ENCODE measurements at regions not wholly inside any gene's neighbourhood (a gene's known extent, or its start where the extent isn't known, plus 50 kb on each side); places are given as distances from the start of the nearest gene placed in this dataset.

DNA sequence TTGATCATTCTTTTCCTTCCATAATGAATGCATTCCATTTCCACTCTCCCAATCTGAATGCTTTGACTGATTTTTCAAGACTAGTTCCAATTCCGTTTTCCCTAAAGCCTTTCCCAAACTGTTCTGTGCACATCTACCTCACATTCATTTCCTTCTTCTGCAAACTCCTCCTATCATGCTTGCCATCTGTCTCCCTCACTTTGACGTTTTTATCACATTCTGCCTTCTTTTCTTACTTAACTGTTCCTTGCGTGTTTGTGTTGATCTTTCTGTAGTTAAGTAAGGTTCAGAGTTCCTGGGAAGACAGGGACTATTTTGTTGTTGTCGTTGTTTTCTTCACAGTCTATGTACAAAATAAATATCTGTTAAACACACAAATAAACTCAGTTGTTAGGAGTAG, 179.0 kb downstream of the NXPE2 start:
- Histone ChIP-seq H3K4me1 (no peaks in the 10 kb centered on the region), H3K4me3 (no peak overlapping the region), H3K36me3 (replicated peaks) (no peaks in the 10 kb centered on the region), H3K9me3 (no peaks in the 10 kb centered on the region), H3K27me3 (ENCODE audit: low read depth) (no peaks in the 10 kb centered on the region)
- in situ Hi-C loops (cut with MboI; ENCODE audit: low sequenced_read_pairs) = no loop called here
- DNase-seq (ENCODE audit: low spot score in 2 of 2) = no peak

DNA sequence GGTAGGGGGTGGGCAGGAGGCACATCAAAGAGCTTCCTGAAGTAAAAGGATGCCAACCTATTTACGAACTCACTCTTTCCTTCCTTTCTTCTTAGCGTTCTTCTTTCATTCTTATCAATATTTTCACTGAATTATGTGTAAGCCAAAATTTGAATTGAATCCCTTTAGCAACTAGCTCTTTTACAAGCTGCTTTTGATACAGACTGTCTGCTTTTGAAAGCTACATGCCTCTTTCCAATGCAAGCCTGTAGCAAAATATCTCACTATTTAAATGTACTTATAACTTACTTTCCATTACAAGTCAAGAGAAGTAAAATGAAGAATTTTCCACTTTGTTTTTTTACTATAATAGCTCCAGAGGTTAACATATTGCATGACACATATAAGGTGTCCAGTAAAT, 186.6 kb downstream of the NXPE2 start:
- Histone ChIP-seq H3K36me3 (replicated peaks) (no peaks in the 10 kb centered on the region), H3K4me1 (no peaks in the 10 kb centered on the region), H3K4me3 (no peak overlapping the region), H3K27me3 (ENCODE audit: low read depth) (no peaks in the 10 kb centered on the region), H3K9me3 (no peaks in the 10 kb centered on the region)
- DNase-seq (ENCODE audit: low spot score in 2 of 2) = no peak
- in situ Hi-C loops (cut with MboI; ENCODE audit: low sequenced_read_pairs) = no loop called here

DNA sequence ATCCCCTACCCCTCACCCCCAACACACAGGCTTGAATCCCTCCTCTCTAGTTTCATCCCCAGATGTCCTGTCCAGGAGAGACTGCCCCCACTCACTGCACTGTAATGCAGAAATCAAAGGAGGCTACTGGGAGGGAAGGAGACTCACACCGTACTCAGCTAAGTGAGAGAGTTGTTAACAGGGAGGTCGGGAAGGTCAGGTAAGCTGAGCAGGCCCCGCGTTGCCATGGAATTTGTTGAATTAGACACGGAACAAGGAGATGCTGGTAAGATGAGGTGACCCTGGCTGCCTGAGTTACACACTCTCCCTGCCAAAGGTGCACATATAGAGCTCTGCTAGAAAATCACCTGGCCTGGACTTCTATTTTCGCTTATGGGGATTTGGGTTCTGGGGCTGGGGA, 197.9 kb downstream of the NXPE2 start:
- H3K4me3 ChIP-seq = no peak overlapping the region
- H3K36me3 ChIP-seq (replicated peaks) = no peaks in the 10 kb centered on the region
- no peak for DNase-seq (ENCODE audit: low spot score in 2 of 2)
- H3K27me3 ChIP-seq (ENCODE audit: low read depth) = no peaks in the 10 kb centered on the region
- H3K9me3 ChIP-seq = no peaks in the 10 kb centered on the region
- H3K4me1 ChIP-seq = no peaks in the 10 kb centered on the region
- in situ Hi-C loops (cut with MboI; ENCODE audit: low sequenced_read_pairs) = no loop called here

DNA sequence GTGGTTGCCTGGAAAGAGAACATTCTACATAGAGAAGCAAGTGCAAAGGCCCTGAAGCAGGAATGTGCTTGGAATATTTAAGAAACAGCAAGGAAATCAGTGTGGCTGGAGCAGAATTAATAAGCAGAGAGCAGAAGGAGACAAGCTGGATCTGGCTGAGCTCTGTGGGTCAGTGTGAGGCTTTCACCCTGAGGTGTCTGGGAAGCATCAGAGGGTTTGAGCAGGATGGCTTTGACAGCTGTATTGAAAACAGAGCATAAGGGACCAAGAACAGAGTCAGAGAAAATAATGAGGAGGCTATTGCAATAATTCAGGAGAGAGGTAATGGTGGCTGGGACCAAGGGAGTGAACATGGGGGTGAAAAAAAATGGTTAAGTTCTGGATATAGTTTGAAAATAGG, 199.6 kb downstream of the NXPE2 start:
- no peak for DNase-seq (ENCODE audit: low spot score in 2 of 2)
- no peaks in the 10 kb centered on the region for H3K27me3 ChIP-seq (ENCODE audit: low read depth)
- no peaks in the 10 kb centered on the region for H3K9me3 ChIP-seq
- no peaks in the 10 kb centered on the region for H3K36me3 ChIP-seq (replicated peaks)
- in situ Hi-C loops (cut with MboI; ENCODE audit: low sequenced_read_pairs) = no loop called here
- H3K4me3 ChIP-seq = no peak overlapping the region
- H3K4me1 ChIP-seq = no peaks in the 10 kb centered on the region

DNA sequence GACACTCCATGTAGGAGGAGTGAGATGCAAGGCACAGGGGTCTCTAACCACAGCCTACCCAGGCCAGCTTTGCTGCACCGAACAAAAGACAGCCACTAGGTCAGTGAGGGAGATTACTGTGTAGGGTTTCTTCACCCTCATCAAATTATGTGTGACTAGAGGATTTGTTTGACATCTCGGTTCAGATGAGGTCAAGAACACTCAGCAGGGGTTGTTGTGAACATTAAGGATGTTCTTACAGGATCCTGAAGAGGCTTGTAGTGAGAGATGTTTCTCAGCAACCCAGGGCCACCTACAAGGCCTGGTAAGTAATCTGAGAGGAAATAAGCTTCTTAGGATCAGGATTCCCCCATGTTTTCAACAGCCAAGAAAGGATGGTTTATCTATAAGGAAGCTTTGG, 202.1 kb downstream of the NXPE2 start:
- no peaks in the 10 kb centered on the region for H3K4me1 ChIP-seq
- H3K4me3 ChIP-seq = no peak overlapping the region
- in situ Hi-C loops (cut with MboI; ENCODE audit: low sequenced_read_pairs) = no loop called here
- H3K9me3 ChIP-seq = no peaks in the 10 kb centered on the region
- DNase-seq (ENCODE audit: low spot score in 2 of 2) = no peak
- H3K27me3 ChIP-seq (ENCODE audit: low read depth) = no peaks in the 10 kb centered on the region
- no peaks in the 10 kb centered on the region for H3K36me3 ChIP-seq (replicated peaks)

DNA sequence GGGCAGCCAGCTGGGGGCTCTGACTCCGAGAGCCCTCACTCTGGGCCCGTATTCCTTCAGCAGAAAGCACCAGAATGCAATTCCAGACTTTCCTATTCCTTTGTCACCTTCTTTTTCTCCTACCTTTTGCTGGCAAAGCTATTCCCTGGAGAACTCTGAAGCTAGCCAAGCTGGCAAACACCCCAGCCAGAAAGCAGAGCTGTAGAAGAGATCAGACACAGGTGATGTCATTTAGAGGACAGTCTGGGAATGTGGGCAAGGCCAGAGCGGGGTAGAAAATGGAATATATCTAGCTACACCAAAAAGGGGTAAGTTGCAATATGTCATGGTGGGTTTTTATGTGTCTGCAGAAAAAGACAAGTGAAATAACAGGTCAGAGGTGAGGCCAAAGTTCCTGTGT, 205.1 kb downstream of the NXPE2 start:
- Histone ChIP-seq H3K27me3 (ENCODE audit: low read depth) (no peaks in the 10 kb centered on the region), H3K4me3 (no peak overlapping the region), H3K36me3 (replicated peaks) (no peaks in the 10 kb centered on the region), H3K4me1 (no peaks in the 10 kb centered on the region), H3K9me3 (no peaks in the 10 kb centered on the region)
- in situ Hi-C loops (cut with MboI; ENCODE audit: low sequenced_read_pairs) = no loop called here
- no peak for DNase-seq (ENCODE audit: low spot score in 2 of 2)

DNA sequence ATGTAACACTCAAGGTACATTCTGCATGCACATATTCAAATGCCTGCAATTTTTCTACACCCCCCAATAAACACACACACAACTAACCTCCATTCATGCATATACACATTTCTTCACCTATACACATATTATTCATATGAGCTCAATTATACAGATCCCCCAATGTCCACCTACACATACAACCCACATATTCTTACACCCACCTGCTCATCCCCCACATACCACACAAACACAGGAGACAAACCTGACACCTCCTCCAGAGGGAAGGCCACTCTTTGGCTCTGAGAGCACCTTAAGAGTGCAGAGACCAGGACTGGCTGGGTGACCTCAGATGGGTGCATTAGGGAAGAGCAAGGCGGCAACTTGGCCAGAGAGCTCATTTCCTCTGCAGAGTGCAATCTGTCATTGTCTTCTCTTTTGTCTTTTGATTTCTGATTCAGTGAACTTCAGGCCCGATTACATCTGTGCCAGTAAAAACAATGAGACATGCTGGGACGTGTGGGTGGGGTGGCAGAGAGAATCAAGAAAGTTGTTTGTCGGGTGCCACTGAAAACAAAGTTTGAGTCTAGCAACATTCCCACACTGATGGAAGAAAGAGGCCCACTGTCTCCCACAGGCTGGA, 208.4 kb downstream of the NXPE2 start:
- no peaks in the 10 kb centered on the region for H3K36me3 ChIP-seq (replicated peaks)
- no peaks in the 10 kb centered on the region for H3K27me3 ChIP-seq (ENCODE audit: low read depth)
- in situ Hi-C loops (cut with MboI; ENCODE audit: low sequenced_read_pairs) = no loop called here
- no peak overlapping the region for H3K4me3 ChIP-seq
- no peaks in the 10 kb centered on the region for H3K9me3 ChIP-seq
- DNase-seq (ENCODE audit: low spot score in 2 of 2) = no peak
- no peaks in the 10 kb centered on the region for H3K4me1 ChIP-seq

DNA sequence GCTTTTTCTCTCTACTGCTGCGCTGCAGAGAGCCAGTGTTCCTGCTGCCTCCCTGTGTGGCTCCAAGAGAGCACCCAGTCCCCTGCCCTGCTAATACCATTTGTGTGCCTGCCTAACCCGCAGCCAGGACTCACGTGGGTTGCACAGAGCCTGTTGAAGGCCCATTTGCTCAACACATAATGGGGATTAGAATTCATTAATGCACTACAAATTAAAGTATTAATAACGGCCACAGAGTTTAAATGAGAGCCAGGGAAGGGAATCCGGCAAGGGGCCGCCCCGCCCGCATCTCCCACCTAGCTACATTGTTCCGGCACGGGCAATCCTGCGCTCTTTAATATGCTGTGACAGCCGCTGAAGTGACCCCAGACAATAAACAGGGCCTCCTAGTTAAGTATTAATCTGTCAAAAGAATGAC, 211.3 kb downstream of the NXPE2 start:
- Histone ChIP-seq H3K4me3 (no peak overlapping the region), H3K36me3 (replicated peaks) (no peaks in the 10 kb centered on the region), H3K4me1 (no peaks in the 10 kb centered on the region), H3K27me3 (ENCODE audit: low read depth) (no peaks in the 10 kb centered on the region), H3K9me3 (no peaks in the 10 kb centered on the region)
- DNase-seq (ENCODE audit: low spot score in 2 of 2) = no peak
- in situ Hi-C loops (cut with MboI; ENCODE audit: low sequenced_read_pairs) = no loop called here

DNA sequence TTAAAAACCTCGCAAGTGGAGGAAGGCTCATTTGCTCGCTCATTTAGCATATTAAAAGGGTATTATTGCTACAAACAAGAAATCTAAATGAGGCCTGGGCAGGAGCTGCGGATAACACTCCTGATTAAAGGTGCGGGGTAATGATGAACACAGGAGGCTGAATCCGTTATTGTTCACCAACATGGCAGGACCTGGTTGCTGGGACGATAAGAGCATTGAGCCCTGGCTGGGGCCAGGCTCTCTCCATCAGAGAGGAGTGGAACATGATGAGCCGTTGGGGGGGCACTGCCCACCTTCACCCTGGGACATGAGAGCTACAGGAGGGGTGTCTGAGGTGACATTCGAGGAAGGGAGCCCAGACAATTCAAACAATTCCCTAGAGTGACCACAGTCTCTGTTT, 211.7 kb downstream of the NXPE2 start:
- Histone ChIP-seq H3K9me3 (no peaks in the 10 kb centered on the region), H3K4me1 (no peaks in the 10 kb centered on the region), H3K4me3 (no peak overlapping the region), H3K36me3 (replicated peaks) (no peaks in the 10 kb centered on the region), H3K27me3 (ENCODE audit: low read depth) (no peaks in the 10 kb centered on the region)
- in situ Hi-C loops (cut with MboI; ENCODE audit: low sequenced_read_pairs) = no loop called here
- no peak for DNase-seq (ENCODE audit: low spot score in 2 of 2)

DNA sequence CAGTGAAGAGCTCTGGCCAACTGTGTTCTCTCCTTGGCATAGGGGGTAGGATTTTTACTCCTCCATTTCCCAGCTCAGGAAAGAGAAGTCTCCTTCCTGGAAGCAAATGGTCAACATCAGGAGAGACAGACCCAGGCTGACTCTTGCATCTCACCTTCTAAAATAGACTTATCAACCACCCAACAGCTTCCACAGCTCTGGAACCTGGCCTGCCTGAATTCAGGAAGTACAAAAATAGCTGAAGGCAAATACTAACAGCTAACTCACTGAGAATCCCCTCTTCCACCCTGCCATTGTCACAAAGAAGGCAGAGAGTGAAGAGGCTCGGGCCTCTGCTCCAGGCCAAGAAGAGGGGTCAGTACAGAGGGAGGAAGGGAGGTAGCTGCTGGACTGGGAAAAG, 213.6 kb downstream of the NXPE2 start:
- in situ Hi-C loops (cut with MboI; ENCODE audit: low sequenced_read_pairs) = no loop called here
- no peaks in the 10 kb centered on the region for H3K27me3 ChIP-seq (ENCODE audit: low read depth)
- H3K9me3 ChIP-seq = no peaks in the 10 kb centered on the region
- H3K4me3 ChIP-seq = no peak overlapping the region
- DNase-seq (ENCODE audit: low spot score in 2 of 2) = no peak
- H3K4me1 ChIP-seq = no peaks in the 10 kb centered on the region
- no peaks in the 10 kb centered on the region for H3K36me3 ChIP-seq (replicated peaks)

DNA sequence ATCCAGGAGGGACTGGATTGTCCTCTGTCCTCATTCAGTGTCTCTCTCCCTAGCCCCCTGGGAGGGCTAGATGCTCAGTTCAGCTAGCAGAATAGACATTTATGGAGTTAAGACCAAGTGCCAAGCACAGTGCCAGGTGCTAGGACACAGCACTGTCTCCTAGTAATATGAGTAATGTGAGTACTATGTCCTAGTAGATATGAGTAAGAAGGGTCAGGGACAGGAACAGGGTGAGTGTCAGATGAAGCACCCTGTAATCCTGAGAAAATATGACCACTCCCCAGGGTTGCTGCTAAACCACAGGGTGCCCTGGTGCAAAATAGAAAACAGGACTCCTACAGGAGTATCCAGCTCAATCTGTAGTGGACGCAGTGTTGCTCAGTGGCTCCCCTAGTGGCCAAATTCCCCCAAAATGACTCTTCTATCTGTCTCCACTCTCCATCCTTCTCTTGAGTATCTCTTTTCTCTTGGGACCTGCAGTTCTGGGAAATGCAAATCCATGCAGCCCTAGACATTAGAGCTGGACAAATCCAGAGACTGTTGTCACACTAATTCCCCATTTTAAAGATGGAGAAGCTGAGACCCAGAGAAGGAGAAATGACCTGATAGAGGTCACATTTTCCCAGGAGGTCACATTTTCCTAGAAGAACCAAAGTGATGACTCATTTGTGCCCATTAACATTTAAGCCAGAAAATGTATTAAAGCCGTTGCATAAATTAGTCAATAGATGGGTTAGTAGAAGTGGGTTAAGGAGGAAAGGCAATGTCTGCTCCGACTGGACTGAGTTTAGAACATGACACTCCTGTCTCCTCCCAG, 214.3 kb downstream of the NXPE2 start:
- H3K4me3 ChIP-seq = no peak overlapping the region
- no peaks in the 10 kb centered on the region for H3K36me3 ChIP-seq (replicated peaks)
- H3K9me3 ChIP-seq = no peaks in the 10 kb centered on the region
- in situ Hi-C loops (cut with MboI; ENCODE audit: low sequenced_read_pairs) = no loop called here
- DNase-seq (ENCODE audit: low spot score in 2 of 2) = peak in 1 of 2 experiments; percentile 62
- H3K4me1 ChIP-seq = no peaks in the 10 kb centered on the region
- no peaks in the 10 kb centered on the region for H3K27me3 ChIP-seq (ENCODE audit: low read depth)

DNA sequence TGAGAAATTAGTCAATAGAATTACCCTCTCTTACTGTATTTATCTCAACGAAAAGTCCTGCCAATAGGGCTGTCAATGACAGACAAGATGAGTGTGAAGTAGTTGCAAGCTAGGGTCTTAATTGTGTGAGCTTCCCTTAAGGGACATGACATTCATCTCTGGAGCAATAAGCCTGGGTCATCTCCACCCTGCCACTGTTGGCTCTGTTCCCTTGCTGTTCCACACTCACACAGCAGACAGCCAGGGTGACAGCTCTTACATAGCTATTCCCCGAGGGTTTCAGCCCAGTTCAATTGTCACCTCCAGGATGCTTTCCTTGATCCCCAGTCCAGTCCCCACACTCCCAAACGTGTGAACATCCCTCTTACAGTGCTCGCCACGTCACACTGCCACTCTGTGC, 215.0 kb downstream of the NXPE2 start:
- Histone ChIP-seq H3K4me3 (no peak overlapping the region), H3K9me3 (no peaks in the 10 kb centered on the region), H3K4me1 (no peaks in the 10 kb centered on the region), H3K36me3 (replicated peaks) (no peaks in the 10 kb centered on the region), H3K27me3 (ENCODE audit: low read depth) (no peaks in the 10 kb centered on the region)
- no peak for DNase-seq (ENCODE audit: low spot score in 2 of 2)
- in situ Hi-C loops (cut with MboI; ENCODE audit: low sequenced_read_pairs) = no loop called here

DNA sequence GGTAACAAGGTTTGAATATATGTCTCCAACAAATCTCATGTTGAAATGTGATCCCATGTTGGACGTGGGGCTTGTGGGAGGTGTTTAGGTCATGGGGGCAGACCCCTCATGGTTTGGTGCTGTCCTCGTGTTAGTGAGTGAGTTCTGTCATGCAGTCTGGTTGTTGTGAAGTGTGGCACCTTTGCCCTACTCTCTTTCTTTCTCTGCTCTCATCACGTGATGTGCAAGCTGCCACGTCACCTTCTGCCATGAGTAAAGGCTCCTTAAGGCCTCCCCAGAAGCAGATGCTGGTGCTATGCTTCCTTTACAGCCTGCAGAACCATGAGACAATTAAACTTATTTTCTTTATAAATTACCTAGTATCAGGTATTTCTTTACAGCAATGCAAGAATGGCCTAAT, 218.3 kb downstream of the NXPE2 start:
- no peak for DNase-seq (ENCODE audit: low spot score in 2 of 2)
- in situ Hi-C loops (cut with MboI; ENCODE audit: low sequenced_read_pairs) = no loop called here
- no peaks in the 10 kb centered on the region for H3K9me3 ChIP-seq

DNA sequence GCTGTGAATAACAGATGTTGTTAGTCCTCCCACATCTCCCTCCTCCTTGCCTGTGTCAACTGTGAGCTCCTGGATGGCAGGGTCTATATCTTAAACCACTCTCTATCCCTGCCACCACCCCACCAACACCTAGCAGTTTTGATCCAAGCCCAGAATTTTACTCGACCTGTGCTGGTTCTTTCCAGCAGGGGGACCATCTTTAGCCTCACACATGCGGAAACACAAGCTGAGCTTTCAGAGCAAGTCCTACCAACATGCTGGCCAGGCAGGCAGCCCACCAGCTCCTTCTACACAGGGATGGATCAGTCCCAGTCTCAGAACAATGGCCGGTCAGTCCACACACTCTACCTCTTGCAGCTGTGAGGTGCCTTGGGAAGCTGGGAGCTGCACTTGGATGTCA, 231.5 kb downstream of the NXPE2 start:
- H3K9me3 ChIP-seq = no peaks in the 10 kb centered on the region
- H3K36me3 ChIP-seq (replicated peaks) = no peaks in the 10 kb centered on the region
- in situ Hi-C loops (cut with MboI; ENCODE audit: low sequenced_read_pairs) = no loop called here
- DNase-seq (ENCODE audit: low spot score in 2 of 2) = no peak
- H3K4me3 ChIP-seq = no peak overlapping the region
- no peaks in the 10 kb centered on the region for H3K4me1 ChIP-seq
- H3K27me3 ChIP-seq (ENCODE audit: low read depth) = no peaks in the 10 kb centered on the region

More for the DNA sequence above, 218.3 kb downstream of the NXPE2 start:
- H3K27me3 ChIP-seq (ENCODE audit: low read depth) = no peaks in the 10 kb centered on the region
- no peak overlapping the region for H3K4me3 ChIP-seq
- H3K36me3 ChIP-seq (replicated peaks) = no peaks in the 10 kb centered on the region
- H3K4me1 ChIP-seq = no peaks in the 10 kb centered on the region

Data from HAP-1 (cell line).